ENCODE measurements at regions not wholly inside any gene's neighbourhood (a gene's known extent, or its start where the extent isn't known, plus 50 kb on each side); places are given as distances from the start of the nearest gene placed in this dataset.
A peak's percentile ranks its signal among the peaks of the same experiment; 100 is the strongest.

DNA sequence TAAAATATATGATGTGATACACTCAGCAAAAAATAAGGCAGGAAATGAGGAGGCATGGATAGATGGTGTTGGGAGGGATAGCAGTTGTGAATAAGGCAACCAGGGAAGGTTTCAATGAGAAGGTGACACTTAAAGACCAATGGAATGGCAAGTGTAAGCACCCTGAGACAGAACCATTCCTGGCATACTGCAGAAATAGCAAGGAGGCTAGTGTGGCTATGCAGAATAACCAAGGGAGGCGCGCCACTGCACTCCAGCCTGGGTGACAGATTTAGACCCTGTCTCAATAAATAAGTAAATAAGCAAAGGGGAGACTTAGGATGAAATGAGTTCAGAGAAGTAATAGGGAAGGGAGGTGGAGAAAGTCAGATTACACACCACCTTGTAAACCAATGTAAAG lies 113.9 kb downstream of the TOMM20 start:
- intact Hi-C loops (cut with DNase I), result no loop called here
- Histone ChIP-seq H3K9me3 (no peaks in the 10 kb centered on the region), H3K4me3 (no peak overlapping the region), H3K27me3 (no peaks in the 10 kb centered on the region), H3K27ac (no peak overlapping the region), H3K4me1 (peaks cover 0 to 5% (median 0%) of the 10 kb centered on the region in 4 donors), H3K36me3 (no peaks in the 10 kb centered on the region)
- WGBS, 2 donors, result 96 to 100% methylated on average over 2 of the region's 2 CpGs
- DNase-seq, result no peak
- TF ChIP-seq, protein P1, sequence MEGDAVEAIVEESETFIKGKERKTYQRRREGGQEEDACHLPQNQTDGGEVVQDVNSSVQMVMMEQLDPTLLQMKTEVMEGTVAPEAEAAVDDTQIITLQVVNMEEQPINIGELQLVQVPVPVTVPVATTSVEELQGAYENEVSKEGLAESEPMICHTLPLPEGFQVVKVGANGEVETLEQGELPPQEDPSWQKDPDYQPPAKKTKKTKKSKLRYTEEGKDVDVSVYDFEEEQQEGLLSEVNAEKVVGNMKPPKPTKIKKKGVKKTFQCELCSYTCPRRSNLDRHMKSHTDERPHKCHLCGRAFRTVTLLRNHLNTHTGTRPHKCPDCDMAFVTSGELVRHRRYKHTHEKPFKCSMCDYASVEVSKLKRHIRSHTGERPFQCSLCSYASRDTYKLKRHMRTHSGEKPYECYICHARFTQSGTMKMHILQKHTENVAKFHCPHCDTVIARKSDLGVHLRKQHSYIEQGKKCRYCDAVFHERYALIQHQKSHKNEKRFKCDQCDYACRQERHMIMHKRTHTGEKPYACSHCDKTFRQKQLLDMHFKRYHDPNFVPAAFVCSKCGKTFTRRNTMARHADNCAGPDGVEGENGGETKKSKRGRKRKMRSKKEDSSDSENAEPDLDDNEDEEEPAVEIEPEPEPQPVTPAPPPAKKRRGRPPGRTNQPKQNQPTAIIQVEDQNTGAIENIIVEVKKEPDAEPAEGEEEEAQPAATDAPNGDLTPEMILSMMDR (IDR thresholded peaks at IDR 0.05), result no peak
- no peak for TF ChIP-seq POLR2AphosphoS5 (IDR thresholded peaks at IDR 0.05)
- TF ChIP-seq POLR2A (IDR thresholded peaks at IDR 0.05), result no peak
- no peak for TF ChIP-seq EP300 (IDR thresholded peaks at IDR 0.05)

DNA sequence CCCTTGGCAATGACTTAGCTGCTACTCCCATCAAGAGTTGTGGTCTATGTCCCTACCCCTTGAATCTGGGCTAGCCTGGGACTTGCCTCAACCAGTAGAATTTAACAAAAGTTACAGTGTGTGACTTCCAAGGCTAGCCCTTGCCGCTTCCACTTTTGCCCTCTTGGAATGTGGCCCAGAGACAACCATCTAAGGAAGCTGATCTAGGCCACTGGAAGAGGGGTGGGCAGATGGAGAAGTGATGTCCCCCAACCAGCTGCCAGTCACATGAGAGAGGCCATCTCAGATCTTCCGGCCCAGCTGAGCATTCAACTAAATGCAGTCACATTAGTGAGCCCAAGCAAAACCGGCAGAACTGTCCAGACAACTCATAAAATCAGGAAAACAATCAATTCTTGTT lies 115.1 kb downstream of the TOMM20 start:
- TF ChIP-seq, protein P1 (IDR thresholded peaks at IDR 0.05), result no peak
- TF ChIP-seq EP300 (IDR thresholded peaks at IDR 0.05), result no peak
- TF ChIP-seq POLR2A (IDR thresholded peaks at IDR 0.05), result no peak
- TF ChIP-seq POLR2AphosphoS5 (IDR thresholded peaks at IDR 0.05), result no peak
- Histone ChIP-seq H3K4me1 (peaks cover 0 to 5% (median 0%) of the 10 kb centered on the region in 4 donors), H3K4me3 (no peak overlapping the region), H3K27ac (no peak overlapping the region), H3K36me3 (no peaks in the 10 kb centered on the region), H3K27me3 (no peaks in the 10 kb centered on the region), H3K9me3 (no peaks in the 10 kb centered on the region)
- intact Hi-C loops (cut with DNase I), result no loop called here
- no peak for DNase-seq
- WGBS, 2 donors, result 92 to 94% methylated on average over 3 of the region's 3 CpGs

DNA sequence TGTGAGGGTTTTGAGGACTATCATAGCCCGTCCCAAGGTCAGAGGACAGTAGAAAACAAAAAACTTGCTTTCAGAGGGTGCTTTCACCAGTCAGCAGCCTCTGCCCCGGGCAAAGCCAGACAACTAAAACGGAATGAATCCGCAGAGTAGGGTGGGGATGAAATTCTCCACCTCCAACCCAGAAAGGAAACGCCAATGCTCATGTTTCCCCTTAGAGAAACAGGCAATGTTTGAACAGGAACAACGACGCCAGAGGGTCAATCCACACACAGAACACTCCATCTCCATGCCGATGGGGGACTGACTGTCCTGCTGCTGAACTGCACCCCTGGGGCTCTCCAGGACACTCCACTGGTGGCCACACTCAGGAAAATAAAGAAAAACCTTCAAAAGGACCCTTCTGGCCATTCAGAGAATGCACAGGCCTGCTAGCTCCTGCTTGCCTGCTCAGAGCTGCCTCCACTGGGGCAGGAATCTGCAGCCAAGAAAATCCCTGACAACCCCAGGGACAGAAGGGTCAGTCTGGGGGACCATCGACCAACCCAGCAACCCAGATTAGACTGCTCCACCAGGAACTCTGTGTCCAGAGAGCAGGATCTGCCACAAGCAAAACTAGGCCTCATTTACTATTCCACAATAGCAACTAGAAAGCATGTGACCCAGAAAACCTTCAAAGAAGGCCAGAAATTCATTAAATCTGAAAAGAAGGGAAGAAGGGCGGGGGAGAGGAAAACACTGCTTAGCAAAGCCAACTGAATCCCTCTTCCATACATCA lies 116.0 kb downstream of the TOMM20 start:
- intact Hi-C loops (cut with DNase I), result no loop called here
- Histone ChIP-seq H3K36me3 (no peaks in the 10 kb centered on the region), H3K4me1 (peaks cover 0 to 5% (median 0%) of the 10 kb centered on the region in 4 donors), H3K4me3 (no peak overlapping the region), H3K27me3 (no peaks in the 10 kb centered on the region), H3K9me3 (no peaks in the 10 kb centered on the region), H3K27ac (peak overlapping the region in 3 of 4 donors; percentile 1 to 47 (median 43))
- DNase-seq, result no peak
- no peak for TF ChIP-seq POLR2A (IDR thresholded peaks at IDR 0.05)
- TF ChIP-seq, protein P1 (IDR thresholded peaks at IDR 0.05), result no peak
- no peak for TF ChIP-seq EP300 (IDR thresholded peaks at IDR 0.05)
- no peak for TF ChIP-seq POLR2AphosphoS5 (IDR thresholded peaks at IDR 0.05)
- WGBS, 2 donors, result 61 to 86% methylated on average over 10 of the region's 10 CpGs

DNA sequence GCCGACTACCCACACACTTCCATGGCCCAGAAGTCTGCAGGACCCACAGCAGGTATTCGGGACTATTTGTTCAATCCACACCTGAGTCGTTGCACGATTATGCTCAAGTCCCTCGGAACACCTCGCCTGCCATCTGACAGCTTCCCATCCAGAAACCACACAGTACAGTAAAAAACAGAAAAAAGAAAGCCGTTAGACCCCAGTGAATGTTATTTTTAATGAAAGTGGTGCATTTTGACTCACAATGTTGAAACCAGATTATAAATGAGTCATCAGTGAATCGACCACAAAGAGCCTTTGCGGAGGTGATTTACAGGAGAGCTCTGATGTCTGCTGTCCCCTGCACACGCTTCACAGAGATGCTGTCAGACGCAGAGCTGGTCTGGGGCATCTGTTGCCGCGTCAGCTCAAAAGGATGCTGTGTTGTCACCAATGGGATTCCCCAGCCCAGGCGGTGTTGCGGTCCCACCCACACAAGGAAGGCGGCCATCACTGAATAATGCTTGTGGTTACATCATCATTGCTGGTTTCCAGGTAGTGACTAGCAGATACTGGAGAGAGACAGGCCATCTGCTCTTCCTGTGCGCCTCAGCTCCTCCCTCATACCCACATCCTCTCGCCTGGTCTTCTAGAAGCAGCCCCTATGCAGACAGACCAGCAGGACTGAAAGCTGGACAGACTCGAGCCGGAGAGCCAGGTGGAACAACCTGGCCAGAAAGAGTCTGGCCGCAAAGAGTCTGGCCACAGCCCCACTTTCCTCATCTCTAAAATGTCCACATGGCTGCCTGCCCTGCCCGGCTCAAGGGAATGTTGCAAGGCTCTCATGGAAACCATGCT lies 116.8 kb downstream of the TOMM20 start:
- no peaks in the 10 kb centered on the region for H3K9me3 ChIP-seq
- 45 to 76% methylated on average over 22 of the region's 22 CpGs for WGBS, 2 donors
- H3K27me3 ChIP-seq, result no peaks in the 10 kb centered on the region
- peak overlapping the region in 3 of 4 donors; percentile 1 to 47 (median 43) for H3K27ac ChIP-seq
- intact Hi-C loops (cut with DNase I), result no loop called here
- H3K36me3 ChIP-seq, result no peaks in the 10 kb centered on the region
- peak; percentile 86 for DNase-seq
- peaks cover 0 to 5% (median 0%) of the 10 kb centered on the region in 4 donors for H3K4me1 ChIP-seq
- peak in 1 of 4 donors; percentile 74 for TF ChIP-seq POLR2AphosphoS5 (IDR thresholded peaks at IDR 0.05)
- TF ChIP-seq, protein P1 (IDR thresholded peaks at IDR 0.05), result no peak
- no peak overlapping the region for H3K4me3 ChIP-seq
